ENCODE measurements at regions not wholly inside any gene's neighbourhood (a gene's known extent, or its start where the extent isn't known, plus 50 kb on each side); places are given as distances from the start of the nearest gene placed in this dataset.

DNA sequence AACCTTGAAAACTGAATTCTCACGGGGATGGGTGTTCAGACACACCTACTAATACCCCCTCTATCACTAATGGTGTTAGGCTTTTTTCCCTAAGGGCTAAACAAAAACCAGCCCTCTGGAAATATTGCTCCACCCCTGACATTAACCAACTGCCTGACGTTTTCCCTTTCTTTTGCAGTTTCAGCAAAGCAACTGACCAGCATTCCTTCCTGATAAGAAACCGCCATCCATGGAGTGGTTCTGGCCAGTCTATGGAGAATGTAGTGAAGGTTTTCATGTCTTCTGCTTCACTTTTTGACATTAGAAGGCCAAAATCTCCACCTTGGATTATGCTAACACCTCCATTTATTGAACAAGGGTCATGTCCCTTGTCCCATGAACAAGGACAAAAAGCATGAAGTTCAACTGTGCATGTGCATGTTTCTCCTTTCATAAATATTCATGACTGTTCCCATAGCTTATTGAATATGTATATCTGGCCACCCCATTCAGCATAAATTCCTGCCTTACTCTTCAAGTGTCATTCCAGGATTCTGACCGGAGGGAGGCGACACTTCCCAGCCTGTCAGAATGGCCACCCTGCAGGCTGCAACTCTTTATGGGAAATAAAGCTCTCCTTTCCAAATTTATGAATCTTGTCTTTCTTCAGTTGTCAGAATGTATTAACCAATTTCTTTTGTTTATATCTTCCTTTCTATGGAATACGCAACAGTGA, 314.3 kb downstream of the HHIPL2 start:
- Histone ChIP-seq H3K27me3 (ENCODE audit: insufficient read depth, low read length) (no peaks in the 10 kb centered on the region), H3K4me3 (ENCODE audit: low read length) (no peak overlapping the region), H3K9me3 (ENCODE audit: low read depth, low read length) (no peaks in the 10 kb centered on the region), H3K4me1 (ENCODE audit: insufficient read depth, low read length) (no peaks in the 10 kb centered on the region)

DNA sequence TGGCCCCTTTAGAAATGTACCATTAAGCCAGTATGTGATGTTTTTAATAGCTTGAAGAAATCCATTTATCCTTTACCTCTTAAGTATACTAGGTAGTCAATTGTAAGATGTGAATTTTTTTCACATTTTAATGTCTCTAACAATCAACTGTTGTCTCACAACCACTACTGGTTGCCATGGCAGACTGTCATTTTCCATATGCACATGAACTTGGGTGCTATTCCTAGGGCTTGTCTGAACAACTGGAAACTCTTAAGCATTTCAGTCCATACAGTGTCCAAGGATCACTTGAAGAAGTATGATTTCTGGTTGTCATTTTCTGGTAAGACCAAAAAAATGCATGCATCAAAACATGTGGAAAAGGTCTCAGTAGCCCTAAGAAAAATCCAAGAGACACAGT, 315.1 kb downstream of the HHIPL2 start:
- H3K4me3 ChIP-seq (ENCODE audit: low read length), result no peak overlapping the region
- H3K9me3 ChIP-seq (ENCODE audit: low read depth, low read length), result no peaks in the 10 kb centered on the region
- H3K4me1 ChIP-seq (ENCODE audit: insufficient read depth, low read length), result no peaks in the 10 kb centered on the region
- no peaks in the 10 kb centered on the region for H3K27me3 ChIP-seq (ENCODE audit: insufficient read depth, low read length)

DNA sequence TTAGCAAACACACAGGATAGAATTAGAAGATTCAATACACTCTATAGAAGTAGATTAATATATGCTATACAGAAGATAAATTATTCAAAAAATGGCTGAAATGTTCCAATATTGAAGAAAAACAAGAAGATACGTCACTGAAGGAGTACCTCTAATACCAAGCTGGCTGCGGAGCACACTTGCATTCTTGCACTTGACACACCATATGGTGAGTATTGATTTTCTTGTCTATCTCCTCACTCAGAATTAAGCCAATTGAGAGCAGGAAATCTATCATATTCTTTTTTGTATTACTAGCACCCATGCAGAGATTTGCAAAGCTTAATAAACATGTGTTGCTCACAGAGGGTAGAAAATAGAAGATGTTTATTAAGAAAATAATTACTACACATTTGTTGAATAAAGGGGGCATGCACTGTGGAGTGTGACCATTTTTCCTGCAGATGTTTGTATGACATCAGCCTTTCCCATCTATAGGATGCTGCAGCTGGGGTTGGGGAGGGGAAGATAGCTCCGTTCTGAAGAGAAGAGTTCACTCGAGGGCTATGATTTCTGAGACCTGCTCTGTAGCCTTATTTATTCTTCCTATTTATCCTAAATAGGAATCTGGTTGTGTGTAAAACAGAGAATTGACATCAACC, 318.1 kb downstream of the HHIPL2 start:
- Histone ChIP-seq H3K27me3 (ENCODE audit: insufficient read depth, low read length) (no peaks in the 10 kb centered on the region), H3K4me3 (ENCODE audit: low read length) (no peak overlapping the region), H3K9me3 (ENCODE audit: low read depth, low read length) (no peaks in the 10 kb centered on the region), H3K4me1 (ENCODE audit: insufficient read depth, low read length) (no peaks in the 10 kb centered on the region)

DNA sequence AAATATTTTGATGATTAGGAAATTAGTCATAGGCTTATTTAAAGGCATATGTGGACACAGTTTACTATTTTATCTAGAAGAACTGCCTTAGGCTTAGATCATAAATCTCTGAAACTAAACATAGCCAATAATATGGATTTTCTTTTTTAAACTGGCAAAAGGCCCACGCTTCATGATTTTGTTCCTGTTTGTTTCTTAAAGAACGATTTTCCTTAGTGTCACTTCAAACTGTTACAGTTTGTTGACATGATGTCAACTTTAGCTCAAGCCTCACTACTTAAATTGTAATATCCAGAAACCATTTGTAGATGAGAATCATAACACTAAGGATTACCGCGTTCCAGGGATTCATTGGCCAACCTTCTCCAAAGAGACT, 322.6 kb downstream of the HHIPL2 start:
- no peaks in the 10 kb centered on the region for H3K9me3 ChIP-seq (ENCODE audit: low read depth, low read length)
- no peaks in the 10 kb centered on the region for H3K4me1 ChIP-seq (ENCODE audit: insufficient read depth, low read length)
- H3K4me3 ChIP-seq (ENCODE audit: low read length), result no peak overlapping the region
- H3K27me3 ChIP-seq (ENCODE audit: insufficient read depth, low read length), result no peaks in the 10 kb centered on the region

DNA sequence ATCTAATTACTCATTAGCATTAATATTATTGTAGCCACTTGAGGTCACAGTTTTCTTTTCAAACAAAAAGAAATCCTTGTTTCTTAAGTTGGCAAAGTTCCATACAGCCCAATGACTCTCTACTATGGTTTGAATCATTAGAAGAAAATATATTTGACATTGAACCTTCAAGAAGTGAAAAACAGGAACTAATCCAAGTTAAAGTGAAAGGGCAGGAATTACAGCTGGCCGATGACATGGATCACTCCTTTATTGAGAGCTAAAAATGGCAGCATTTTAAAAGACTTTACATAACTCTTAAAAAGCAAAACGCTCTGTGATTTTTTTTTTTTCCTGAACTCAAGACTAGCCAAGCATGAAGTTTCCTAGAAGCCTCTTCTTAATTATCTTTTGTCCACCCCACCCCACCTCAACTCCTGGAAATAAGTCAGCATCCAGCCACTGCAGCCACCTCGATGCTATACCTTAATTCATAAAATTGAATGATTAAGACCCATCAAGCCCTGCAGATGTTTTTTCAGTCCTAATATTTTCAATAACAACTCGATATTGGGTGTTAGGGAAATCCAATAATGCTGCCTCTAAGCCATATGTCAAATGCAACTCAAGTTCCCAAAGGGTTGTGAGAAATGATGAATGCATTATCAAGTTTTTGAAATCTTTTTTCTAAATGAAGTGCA, 323.1 kb downstream of the HHIPL2 start:
- no peaks in the 10 kb centered on the region for H3K9me3 ChIP-seq (ENCODE audit: low read depth, low read length)
- no peaks in the 10 kb centered on the region for H3K27me3 ChIP-seq (ENCODE audit: insufficient read depth, low read length)

DNA sequence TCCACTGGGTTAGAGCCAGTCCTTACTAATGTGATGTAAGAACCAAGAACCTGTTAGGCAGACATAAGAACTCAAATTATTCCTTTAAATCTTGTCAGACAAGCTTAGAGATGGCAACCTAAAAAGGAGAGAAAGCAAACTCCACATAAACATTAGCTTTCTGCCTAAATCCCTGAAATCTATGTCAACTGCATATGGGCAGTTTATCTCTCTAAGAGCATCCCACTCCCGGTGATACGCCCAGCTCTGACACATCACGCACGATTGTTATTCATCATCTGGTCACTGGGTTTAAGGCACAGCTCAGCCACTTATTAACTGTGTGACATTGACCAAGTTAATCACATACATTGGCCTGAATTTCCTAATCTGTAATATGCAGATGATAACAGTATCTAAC, 323.7 kb downstream of the HHIPL2 start:
- H3K4me1 ChIP-seq (ENCODE audit: insufficient read depth, low read length), result no peaks in the 10 kb centered on the region
- no peak overlapping the region for H3K4me3 ChIP-seq (ENCODE audit: low read length)
- H3K9me3 ChIP-seq (ENCODE audit: low read depth, low read length), result no peaks in the 10 kb centered on the region
- H3K27me3 ChIP-seq (ENCODE audit: insufficient read depth, low read length), result no peaks in the 10 kb centered on the region

More for the DNA sequence above, 323.1 kb downstream of the HHIPL2 start:
- H3K4me3 ChIP-seq (ENCODE audit: low read length), result no peak overlapping the region
- H3K4me1 ChIP-seq (ENCODE audit: insufficient read depth, low read length), result no peaks in the 10 kb centered on the region

DNA sequence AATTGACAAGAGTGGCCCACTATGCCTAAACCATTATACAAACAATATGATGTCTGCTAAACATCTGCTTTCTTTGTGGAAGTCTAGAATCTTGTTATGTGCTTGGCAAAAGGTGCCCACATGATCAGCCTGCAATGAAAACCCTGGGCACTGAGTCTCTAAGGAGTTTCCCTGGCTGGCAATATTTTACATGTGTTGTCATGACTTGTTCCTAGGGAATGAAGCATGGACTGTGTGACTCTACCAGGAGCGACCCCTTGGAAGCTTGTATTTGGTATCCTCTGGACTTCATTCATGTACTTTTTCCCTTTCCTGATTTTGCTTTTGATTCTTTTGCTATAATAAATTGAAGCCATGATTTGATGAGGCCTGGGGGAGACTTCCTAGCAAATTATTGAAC, 324.9 kb downstream of the HHIPL2 start:
- Histone ChIP-seq H3K4me1 (ENCODE audit: insufficient read depth, low read length) (no peaks in the 10 kb centered on the region), H3K4me3 (ENCODE audit: low read length) (no peak overlapping the region), H3K27me3 (ENCODE audit: insufficient read depth, low read length) (no peaks in the 10 kb centered on the region), H3K9me3 (ENCODE audit: low read depth, low read length) (no peaks in the 10 kb centered on the region)

DNA sequence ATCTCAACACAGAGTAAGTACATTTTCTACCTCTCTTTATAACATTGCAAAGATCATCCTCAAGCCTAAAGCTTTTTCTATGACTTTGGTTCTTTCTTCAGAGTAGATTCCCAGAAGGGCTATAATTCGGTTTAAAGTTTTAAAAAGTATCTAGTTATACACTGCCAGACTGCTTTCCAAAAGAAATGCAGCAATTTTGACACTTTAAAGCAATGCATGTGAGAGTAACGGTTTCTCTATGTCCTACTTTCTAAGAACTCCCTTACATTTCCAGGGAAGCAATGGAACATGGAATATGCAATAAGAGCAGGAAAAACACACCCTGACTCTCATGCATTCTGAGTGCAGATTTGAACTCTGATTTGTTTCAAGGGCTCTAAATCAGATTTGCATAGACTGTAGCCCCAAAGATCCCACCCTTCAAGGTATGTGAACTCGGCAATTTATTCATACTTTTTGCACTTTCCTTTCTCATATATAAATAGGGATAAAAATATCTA, 331.6 kb downstream of the HHIPL2 start:
- Histone ChIP-seq H3K4me1 (ENCODE audit: insufficient read depth, low read length) (no peaks in the 10 kb centered on the region), H3K4me3 (ENCODE audit: low read length) (no peak overlapping the region), H3K27me3 (ENCODE audit: insufficient read depth, low read length) (no peaks in the 10 kb centered on the region), H3K9me3 (ENCODE audit: low read depth, low read length) (no peaks in the 10 kb centered on the region)

DNA sequence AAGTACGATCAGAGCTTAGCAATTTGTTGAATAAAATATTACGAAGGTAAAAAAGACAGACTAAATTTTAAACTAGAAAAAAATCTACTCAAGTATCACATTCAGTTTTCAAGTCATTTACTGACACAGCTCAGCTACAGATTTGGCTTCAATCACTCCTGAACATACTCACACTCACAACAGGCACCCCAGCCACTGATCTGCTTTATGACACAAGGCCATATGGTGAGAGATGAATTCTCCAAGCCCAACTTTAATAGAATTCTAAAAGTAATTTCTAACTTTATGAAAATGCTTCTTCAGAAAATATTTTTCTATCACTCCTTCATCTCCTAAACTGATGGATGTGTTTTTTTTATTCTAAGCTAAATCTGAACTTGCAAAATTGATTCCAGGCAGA, 337.1 kb downstream of the HHIPL2 start:
- Histone ChIP-seq H3K27me3 (ENCODE audit: insufficient read depth, low read length) (no peaks in the 10 kb centered on the region), H3K4me3 (ENCODE audit: low read length) (no peak overlapping the region), H3K4me1 (ENCODE audit: insufficient read depth, low read length) (no peaks in the 10 kb centered on the region), H3K9me3 (ENCODE audit: low read depth, low read length) (no peaks in the 10 kb centered on the region)

DNA sequence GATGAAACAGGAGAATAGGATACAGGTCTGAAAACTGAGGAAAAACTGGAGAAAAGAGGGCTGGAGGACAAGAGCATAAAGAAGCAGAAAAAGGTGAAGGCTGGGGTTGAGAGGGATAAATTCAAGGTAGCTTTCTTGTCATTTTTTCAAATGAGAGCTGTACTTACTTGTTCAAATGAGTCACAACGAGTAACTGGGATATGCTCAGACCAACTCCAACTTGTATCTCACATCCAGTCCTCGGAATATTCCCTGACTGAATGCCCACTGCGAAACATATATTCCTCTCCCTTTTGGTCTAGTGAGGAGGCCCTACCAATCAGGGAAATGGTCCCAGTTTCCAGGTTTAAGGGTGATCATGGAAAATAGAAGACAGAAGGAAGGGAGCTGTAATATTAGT, 343.4 kb downstream of the HHIPL2 start:
- no peaks in the 10 kb centered on the region for H3K27me3 ChIP-seq (ENCODE audit: insufficient read depth, low read length)
- no peak overlapping the region for H3K4me3 ChIP-seq (ENCODE audit: low read length)
- H3K9me3 ChIP-seq (ENCODE audit: low read depth, low read length), result no peaks in the 10 kb centered on the region
- H3K4me1 ChIP-seq (ENCODE audit: insufficient read depth, low read length), result no peaks in the 10 kb centered on the region

DNA sequence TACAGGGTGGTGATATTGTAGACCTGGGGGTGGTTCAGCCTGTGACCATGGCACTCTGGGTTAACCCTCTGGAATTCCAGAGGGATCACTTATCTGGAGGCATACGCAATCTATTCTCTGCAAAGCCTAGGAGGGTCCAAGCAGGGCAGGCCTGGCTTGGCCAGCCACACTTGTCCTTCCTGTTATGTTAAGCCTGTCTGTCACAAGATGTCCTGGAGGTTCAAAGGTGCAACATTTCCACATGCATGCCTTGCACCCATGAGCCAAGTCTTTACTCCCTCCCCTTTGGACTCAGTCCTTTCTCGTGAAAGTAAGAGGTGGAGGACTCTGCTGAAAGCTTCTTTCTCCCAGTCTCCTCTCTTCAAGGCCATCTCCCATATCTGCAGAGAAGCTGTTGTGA, 345.1 kb downstream of the HHIPL2 start:
- no peaks in the 10 kb centered on the region for H3K9me3 ChIP-seq (ENCODE audit: low read depth, low read length)
- no peak overlapping the region for H3K4me3 ChIP-seq (ENCODE audit: low read length)
- no peaks in the 10 kb centered on the region for H3K27me3 ChIP-seq (ENCODE audit: insufficient read depth, low read length)
- no peaks in the 10 kb centered on the region for H3K4me1 ChIP-seq (ENCODE audit: insufficient read depth, low read length)

DNA sequence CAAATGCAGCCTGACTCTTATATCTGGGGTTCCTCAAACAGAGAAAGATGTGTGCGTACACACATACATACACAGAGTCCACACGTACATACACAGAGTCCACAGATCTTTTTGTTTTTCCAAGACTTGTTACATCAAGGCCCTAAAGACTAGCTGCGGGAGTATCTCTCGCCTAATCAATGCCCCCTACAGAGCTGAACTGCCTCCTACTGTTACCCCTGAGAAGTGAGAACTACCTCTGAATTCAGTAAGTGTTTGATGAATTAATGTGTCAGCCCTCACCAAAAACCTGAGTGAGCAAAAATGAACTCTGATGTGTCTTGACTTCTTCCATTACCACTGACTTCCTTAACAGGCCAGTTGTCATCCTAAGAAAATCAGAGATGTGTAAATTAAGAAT, 351.2 kb downstream of the HHIPL2 start:
- H3K4me1 ChIP-seq (ENCODE audit: insufficient read depth, low read length), result no peaks in the 10 kb centered on the region
- no peaks in the 10 kb centered on the region for H3K9me3 ChIP-seq (ENCODE audit: low read depth, low read length)
- H3K4me3 ChIP-seq (ENCODE audit: low read length), result no peak overlapping the region
- no peaks in the 10 kb centered on the region for H3K27me3 ChIP-seq (ENCODE audit: insufficient read depth, low read length)

DNA sequence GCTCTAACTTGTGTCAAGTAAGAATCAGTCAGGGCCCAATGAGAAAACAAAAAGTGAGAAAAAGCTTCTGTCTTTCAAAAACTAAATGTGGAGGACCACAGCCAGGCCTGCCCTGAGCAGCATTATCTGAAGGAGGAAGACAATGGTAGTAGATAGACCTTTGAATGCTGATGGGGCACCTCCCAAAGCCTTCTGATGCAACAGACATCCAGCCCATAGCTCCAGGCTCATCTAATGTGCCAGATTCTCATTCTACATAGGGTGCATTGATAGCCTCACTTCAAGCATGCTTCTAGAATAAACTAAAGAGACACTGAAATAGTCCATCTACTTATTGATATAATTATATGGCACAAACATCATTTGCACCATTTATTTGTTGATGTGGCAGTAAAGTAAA, 351.6 kb downstream of the HHIPL2 start:
- no peaks in the 10 kb centered on the region for H3K9me3 ChIP-seq (ENCODE audit: low read depth, low read length)
- H3K4me3 ChIP-seq (ENCODE audit: low read length), result no peak overlapping the region
- no peaks in the 10 kb centered on the region for H3K27me3 ChIP-seq (ENCODE audit: insufficient read depth, low read length)
- H3K4me1 ChIP-seq (ENCODE audit: insufficient read depth, low read length), result no peaks in the 10 kb centered on the region

DNA sequence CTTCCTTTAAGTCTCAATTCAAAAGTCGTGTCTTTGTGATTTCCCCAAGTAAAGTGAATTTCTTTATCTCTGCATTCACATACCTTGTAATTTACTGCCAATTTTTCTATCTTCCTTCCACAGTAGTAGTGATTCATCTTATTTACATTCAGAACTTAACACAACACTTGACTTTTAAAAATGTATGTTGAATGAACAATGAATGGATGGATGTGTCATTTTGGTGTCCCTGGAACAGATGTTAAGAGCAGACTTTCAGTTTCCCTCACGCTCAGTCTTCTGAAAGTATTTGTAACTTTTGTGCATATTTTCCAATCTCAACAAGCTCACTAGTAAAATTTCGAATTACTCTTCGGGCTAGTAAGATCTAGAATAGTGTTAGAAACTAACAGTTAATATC, 352.0 kb downstream of the HHIPL2 start:
- H3K27me3 ChIP-seq (ENCODE audit: insufficient read depth, low read length), result no peaks in the 10 kb centered on the region
- H3K9me3 ChIP-seq (ENCODE audit: low read depth, low read length), result no peaks in the 10 kb centered on the region
- no peaks in the 10 kb centered on the region for H3K4me1 ChIP-seq (ENCODE audit: insufficient read depth, low read length)
- no peak overlapping the region for H3K4me3 ChIP-seq (ENCODE audit: low read length)

DNA sequence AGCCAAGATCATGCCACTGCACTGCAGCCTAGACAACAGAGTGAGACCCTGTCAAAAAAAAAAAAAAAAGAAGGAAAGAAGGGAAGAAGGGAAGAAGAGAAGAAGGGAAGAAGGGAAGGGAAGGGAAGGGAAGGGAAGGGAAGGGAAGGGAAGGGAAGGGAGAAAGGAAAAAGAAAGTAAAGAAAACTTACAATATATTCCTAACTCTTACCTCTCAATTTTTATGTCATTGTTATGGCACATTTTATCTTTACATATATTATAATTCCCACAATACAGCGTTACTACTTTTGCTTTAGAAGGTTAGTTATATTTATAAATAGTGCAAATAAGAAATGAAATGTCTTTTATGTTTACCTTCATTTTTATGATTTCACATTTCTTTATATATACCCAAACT, 358.7 kb downstream of the HHIPL2 start:
- H3K4me1 ChIP-seq (ENCODE audit: insufficient read depth, low read length), result no peaks in the 10 kb centered on the region
- H3K27me3 ChIP-seq (ENCODE audit: insufficient read depth, low read length), result no peaks in the 10 kb centered on the region
- H3K9me3 ChIP-seq (ENCODE audit: low read depth, low read length), result no peaks in the 10 kb centered on the region
- no peak overlapping the region for H3K4me3 ChIP-seq (ENCODE audit: low read length)

Measured in mononuclear cell (primary cell).